GM19043 (cell line): ENCODE measurements at regions not wholly inside any gene's neighbourhood (a gene's known extent, or its start where the extent isn't known, plus 50 kb on each side); places are given as distances from the start of the nearest gene placed in this dataset.

Experiments
- ATAC-seq: cut with Tn5 transposase; IDR thresholded peaks from one replicate; pipeline ENCODE4 v1.9.1; 2021; ENCODE audit warnings: low read depth; ENCODE audit not compliant: unreplicated experiment

GRCh38 chr10:89879121-89879520, 177.7 kb downstream of the KIF20B start:
- no peak for ATAC-seq

GRCh38 chr10:89887406-89887805, 186.0 kb downstream of the KIF20B start:
- peak; percentile 41 for ATAC-seq

- peak; percentile 55 for ATAC-seq
Observed at GRCh38 chr10:89887830-89888229, 186.4 kb downstream of the KIF20B start.

- peak; percentile 70 for ATAC-seq
Observed at GRCh38 chr10:89888321-89889070, 187.1 kb downstream of the KIF20B start.

GRCh38 chr10:89889606-89890005, 188.2 kb downstream of the KIF20B start:
- no peak for ATAC-seq

GRCh38 chr10:89891006-89891535, 189.7 kb downstream of the KIF20B start:
- ATAC-seq, result no peak

GRCh38 chr10:89894051-89894450, 192.7 kb downstream of the KIF20B start:
- ATAC-seq, result no peak

- ATAC-seq, result no peak
Observed at GRCh38 chr10:89900554-89900953, 199.2 kb downstream of the KIF20B start.

GRCh38 chr10:89901895-89902294, 200.5 kb downstream of the KIF20B start:
- no peak for ATAC-seq

GRCh38 chr10:89904755-89905154, 203.4 kb downstream of the KIF20B start:
- no peak for ATAC-seq

- ATAC-seq, result no peak
Observed at GRCh38 chr10:89909752-89910151, 208.4 kb downstream of the KIF20B start.

GRCh38 chr10:89915021-89915420, 213.6 kb downstream of the KIF20B start:
- ATAC-seq, result no peak

GRCh38 chr10:89915968-89916367, 214.6 kb downstream of the KIF20B start:
- ATAC-seq, result no peak

GRCh38 chr10:89916468-89917215, 215.3 kb downstream of the KIF20B start:
- no peak for ATAC-seq

- no peak for ATAC-seq
Observed at GRCh38 chr10:89921403-89921802, 220.0 kb downstream of the KIF20B start.

- ATAC-seq, result no peak
Observed at GRCh38 chr10:89923661-89924060, 222.3 kb downstream of the KIF20B start.

GRCh38 chr10:89924261-89924660, 222.9 kb downstream of the KIF20B start:
- no peak for ATAC-seq

- ATAC-seq, result no peak
Observed at GRCh38 chr10:89926736-89927135, 225.3 kb downstream of the KIF20B start.

- ATAC-seq, result no peak
Observed at GRCh38 chr10:89929282-89930026, 228.1 kb downstream of the KIF20B start.

GRCh38 chr10:89937494-89937893, 236.1 kb downstream of the KIF20B start:
- no peak for ATAC-seq

GRCh38 chr10:89940076-89940475, 238.7 kb downstream of the KIF20B start:
- ATAC-seq, result no peak
